Loucy (cell line): ENCODE measurements at regions not wholly inside any gene's neighbourhood (a gene's known extent, or its start where the extent isn't known, plus 50 kb on each side); places are given as distances from the start of the nearest gene placed in this dataset.
"Not testable (repeated sequence)": the region's sequence is repeated elsewhere in the genome, so short reads cannot be mapped to it uniquely, and the experiment has no call there.

Experiments used
- H2AFZ ChIP-seq: fragments of 200-600 bp; sonication (generic); 2 replicates; pipeline ENCODE4 v1.6.0; 2016; ENCODE audit warnings: antibody characterized with exemption, mild to moderate bottlenecking, low read length, moderate library complexity
- H3F3A ChIP-seq: fragments of 200-600 bp; 2 replicates; pipeline ENCODE4 v1.6.0; 2016; ENCODE audit warnings: antibody characterized with exemption, low read depth, mild to moderate bottlenecking
- H3K27me3 ChIP-seq: fragments of 200-600 bp; sonication (generic); 2 replicates; pipeline ENCODE4 v1.6.1; 2014; ENCODE audit warnings: low read length, mild to moderate bottlenecking; ENCODE audit not compliant: insufficient read depth, poor library complexity, severe bottlenecking
- H3K36me3 ChIP-seq: fragments of 200-600 bp; sonication (generic); 2 replicates; pipeline ENCODE4 v1.6.1; 2016; ENCODE audit warnings: low read length; ENCODE audit not compliant: insufficient read depth
- H3K4me1 ChIP-seq: fragments of 200-600 bp; sonication (generic); 2 replicates; pipeline ENCODE4 v1.5.1; 2014; ENCODE audit warnings: low read length, mild to moderate bottlenecking; ENCODE audit not compliant: insufficient read depth, poor library complexity, severe bottlenecking
- H3K4me2 ChIP-seq: fragments of 200-600 bp; sonication (generic); 2 replicates; pipeline ENCODE4 v1.6.0; 2014; ENCODE audit warnings: antibody characterized with exemption, low read length, low read depth, mild to moderate bottlenecking; ENCODE audit not compliant: poor library complexity, severe bottlenecking
- H3K4me3 ChIP-seq: fragments of 200-600 bp; sonication (generic); 2 replicates; pipeline ENCODE4 v1.5.1; 2014; ENCODE audit warnings: low read length, mild to moderate bottlenecking, mixed read lengths; ENCODE audit not compliant: poor library complexity, severe bottlenecking
- H3K79me2 ChIP-seq: fragments of 200-600 bp; sonication (generic); 2 replicates; pipeline ENCODE4 v1.6.1; 2014; ENCODE audit warnings: low read length; ENCODE audit not compliant: insufficient read depth
- H3K9ac ChIP-seq: fragments of 200-600 bp; sonication (generic); 2 replicates; pipeline ENCODE4 v1.6.0; 2014; ENCODE audit warnings: mild to moderate bottlenecking, low read depth, low read length, moderate library complexity; ENCODE audit not compliant: poor library complexity, severe bottlenecking
- H3K9me2 ChIP-seq: fragments of 200-600 bp; sonication (generic); replicated peaks from 2 replicates; pipeline ENCODE4 v1.6.1; 2016; ENCODE audit warnings: low read depth, low read length, mixed read lengths
- H3K9me3 ChIP-seq: fragments of 200-600 bp; sonication (generic); 2 replicates; pipeline ENCODE4 v1.6.1; 2014; ENCODE audit warnings: mild to moderate bottlenecking, antibody characterized with exemption, low read length, low read depth; ENCODE audit not compliant: insufficient read depth
- H4K20me1 ChIP-seq: fragments of 200-600 bp; sonication (generic); 2 replicates; pipeline ENCODE4 v1.6.0; 2014; ENCODE audit warnings: antibody characterized with exemption, low read length, mild to moderate bottlenecking; ENCODE audit not compliant: insufficient read depth, poor library complexity, severe bottlenecking
- EZH2phosphoT487 ChIP-seq: fragments of 200-600 bp; IDR thresholded peaks from 2 replicates; pipeline ENCODE4 v1.6.1; 2018; ENCODE audit warnings: antibody characterized with exemption, mild to moderate bottlenecking, moderate library complexity, borderline replicate concordance
- TF ChIP-seq, protein P1 (sequence below): fragments of 200-600 bp; sonication (generic); conservative IDR thresholded peaks from 2 replicates; pipeline ENCODE4 v1.5.1; 2014; ENCODE audit warnings: mild to moderate bottlenecking, antibody characterized with exemption, low read length

DNA sequence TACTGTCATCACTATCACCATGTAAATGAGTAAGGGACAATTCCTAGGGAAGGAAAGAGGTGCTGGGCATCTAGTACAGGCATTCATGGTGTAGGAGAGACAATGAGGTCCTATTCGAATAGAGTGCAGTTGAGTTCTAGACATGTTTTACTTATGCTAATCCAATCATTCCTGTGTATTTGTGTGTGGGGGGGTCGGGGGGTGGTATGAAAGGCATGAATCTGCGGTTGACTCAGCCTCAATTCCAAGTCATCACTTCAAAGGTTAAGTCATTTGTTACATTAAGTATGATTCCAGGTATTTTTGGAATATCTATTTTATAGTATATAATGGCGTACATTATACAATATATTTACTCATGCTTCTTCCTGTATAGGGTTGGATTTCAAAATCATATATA, 163.1 kb upstream of the GALNT15 start:
- Histone ChIP-seq H3K36me3 (no peaks in the 10 kb centered on the region), H3K4me1 (no peaks in the 10 kb centered on the region), H3K79me2 (no peaks in the 10 kb centered on the region), H4K20me1 (no peaks in the 10 kb centered on the region), H2AFZ (no peak overlapping the region), H3K9me2 (no peaks in the 10 kb centered on the region), H3F3A (no peaks in the 10 kb centered on the region), H3K27me3 (no peaks in the 10 kb centered on the region), H3K9me3 (peaks cover 2% of the 10 kb centered on the region; the same call in 1 of the 2 replicates), H3K4me3 (no peak overlapping the region), H3K9ac (no peak overlapping the region), H3K4me2 (no peak overlapping the region)
- TF ChIP-seq EZH2phosphoT487: no peak

DNA sequence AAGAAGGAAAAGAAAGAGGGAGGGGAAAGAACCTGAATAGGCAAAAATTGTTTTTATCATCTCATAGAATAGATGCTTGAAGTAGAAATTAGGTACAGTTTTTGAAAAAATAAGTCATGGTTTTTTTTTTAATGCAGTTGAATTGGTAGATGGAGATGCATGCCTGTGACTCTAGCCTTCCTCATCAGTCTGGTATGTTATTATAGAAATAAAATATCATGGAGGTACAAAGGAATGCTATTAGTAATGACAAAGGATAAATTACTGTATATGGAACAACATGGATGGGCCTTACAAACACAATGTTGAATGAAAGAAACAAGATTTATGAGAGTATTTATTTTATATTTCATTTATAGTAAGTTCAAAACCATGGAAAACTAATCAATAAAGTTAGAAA, 162.4 kb upstream of the GALNT15 start:
- Histone ChIP-seq H3F3A (no peaks in the 10 kb centered on the region), H3K4me1 (no peaks in the 10 kb centered on the region), H2AFZ (no peak overlapping the region), H3K79me2 (no peaks in the 10 kb centered on the region), H3K36me3 (no peaks in the 10 kb centered on the region), H3K4me2 (no peak overlapping the region), H3K9ac (no peak overlapping the region), H4K20me1 (no peaks in the 10 kb centered on the region), H3K27me3 (no peaks in the 10 kb centered on the region), H3K4me3 (no peak overlapping the region), H3K9me3 (0 out of 2 replicates have a peak, but pooled peaks cover under 1% of the 10 kb centered on the region), H3K9me2 (no peaks in the 10 kb centered on the region)
- TF ChIP-seq, protein P1, sequence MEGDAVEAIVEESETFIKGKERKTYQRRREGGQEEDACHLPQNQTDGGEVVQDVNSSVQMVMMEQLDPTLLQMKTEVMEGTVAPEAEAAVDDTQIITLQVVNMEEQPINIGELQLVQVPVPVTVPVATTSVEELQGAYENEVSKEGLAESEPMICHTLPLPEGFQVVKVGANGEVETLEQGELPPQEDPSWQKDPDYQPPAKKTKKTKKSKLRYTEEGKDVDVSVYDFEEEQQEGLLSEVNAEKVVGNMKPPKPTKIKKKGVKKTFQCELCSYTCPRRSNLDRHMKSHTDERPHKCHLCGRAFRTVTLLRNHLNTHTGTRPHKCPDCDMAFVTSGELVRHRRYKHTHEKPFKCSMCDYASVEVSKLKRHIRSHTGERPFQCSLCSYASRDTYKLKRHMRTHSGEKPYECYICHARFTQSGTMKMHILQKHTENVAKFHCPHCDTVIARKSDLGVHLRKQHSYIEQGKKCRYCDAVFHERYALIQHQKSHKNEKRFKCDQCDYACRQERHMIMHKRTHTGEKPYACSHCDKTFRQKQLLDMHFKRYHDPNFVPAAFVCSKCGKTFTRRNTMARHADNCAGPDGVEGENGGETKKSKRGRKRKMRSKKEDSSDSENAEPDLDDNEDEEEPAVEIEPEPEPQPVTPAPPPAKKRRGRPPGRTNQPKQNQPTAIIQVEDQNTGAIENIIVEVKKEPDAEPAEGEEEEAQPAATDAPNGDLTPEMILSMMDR: no peak
- TF ChIP-seq EZH2phosphoT487: no peak

DNA sequence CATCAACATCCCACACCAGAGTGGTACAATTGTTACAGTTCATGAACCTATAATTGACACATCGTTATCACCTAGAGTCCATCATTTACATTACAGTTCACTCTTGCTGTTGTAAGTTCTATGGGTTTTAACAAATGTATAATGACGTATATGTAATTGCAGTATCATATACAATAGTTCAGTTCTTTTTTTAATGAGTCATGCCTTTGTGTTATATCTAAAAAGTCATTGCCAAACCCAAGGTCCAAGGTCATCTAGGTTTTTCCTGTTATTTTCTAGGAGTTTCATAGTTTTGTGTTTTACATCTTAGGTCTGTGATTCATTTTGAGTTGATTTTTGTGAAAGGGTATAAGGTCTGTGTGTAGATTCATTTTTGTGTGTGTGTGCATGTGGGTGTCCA, 160.9 kb upstream of the GALNT15 start:
- Histone ChIP-seq H3K9ac (no peak overlapping the region), H3K9me3 (no peaks in the 10 kb centered on the region), H3F3A (no peaks in the 10 kb centered on the region), H3K79me2 (no peaks in the 10 kb centered on the region), H3K4me3 (no peak overlapping the region), H3K4me2 (no peak overlapping the region), H2AFZ (no peak overlapping the region), H3K9me2 (no peaks in the 10 kb centered on the region; the same call in 1 of the 2 replicates), H4K20me1 (no peaks in the 10 kb centered on the region), H3K4me1 (no peaks in the 10 kb centered on the region), H3K36me3 (no peaks in the 10 kb centered on the region), H3K27me3 (no peaks in the 10 kb centered on the region)
- TF ChIP-seq, protein P1: no peak
- no peak for TF ChIP-seq EZH2phosphoT487

GRCh38 chr3:16021801-16022200, 152.7 kb upstream of the GALNT15 start:
- H3K27me3 ChIP-seq, H3K36me3 ChIP-seq, H3K9me3 ChIP-seq, H3K4me1 ChIP-seq, H4K20me1 ChIP-seq, H2AFZ ChIP-seq, H3K9me2 ChIP-seq, H3F3A ChIP-seq, H3K4me3 ChIP-seq, H3K9ac ChIP-seq, H3K4me2 ChIP-seq, H3K79me2 ChIP-seq: not testable (repeated sequence)

DNA sequence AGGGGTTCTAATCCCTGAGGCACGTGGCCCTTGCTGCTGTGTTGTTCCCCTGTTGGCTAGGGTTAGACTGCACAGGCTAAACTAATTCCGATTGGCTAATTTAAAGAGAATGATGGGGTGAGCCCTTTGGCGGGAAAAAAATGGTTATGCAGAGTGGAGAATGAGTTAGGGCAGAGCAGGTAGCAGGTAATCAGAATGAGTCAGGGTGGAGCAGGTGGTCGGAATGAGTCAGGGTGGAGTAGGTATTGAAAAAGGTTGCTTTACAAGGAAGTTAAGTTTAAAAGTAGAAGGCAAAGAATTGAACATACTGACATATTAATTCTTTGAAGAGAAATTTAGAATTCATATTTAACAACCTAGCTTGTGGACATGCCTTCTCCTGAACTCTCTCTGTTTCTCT, 150.6 kb upstream of the GALNT15 start:
- H3K9me2 ChIP-seq, H3K36me3 ChIP-seq, H3K27me3 ChIP-seq, H4K20me1 ChIP-seq, H3F3A ChIP-seq, H3K4me2 ChIP-seq, H3K79me2 ChIP-seq, H2AFZ ChIP-seq, H3K9me3 ChIP-seq, H3K4me3 ChIP-seq, H3K9ac ChIP-seq, H3K4me1 ChIP-seq: not testable (repeated sequence)
